ENCODE measurements at regions not wholly inside any gene's neighbourhood (a gene's known extent, or its start where the extent isn't known, plus 50 kb on each side); places are given as distances from the start of the nearest gene placed in this dataset.

DNA sequence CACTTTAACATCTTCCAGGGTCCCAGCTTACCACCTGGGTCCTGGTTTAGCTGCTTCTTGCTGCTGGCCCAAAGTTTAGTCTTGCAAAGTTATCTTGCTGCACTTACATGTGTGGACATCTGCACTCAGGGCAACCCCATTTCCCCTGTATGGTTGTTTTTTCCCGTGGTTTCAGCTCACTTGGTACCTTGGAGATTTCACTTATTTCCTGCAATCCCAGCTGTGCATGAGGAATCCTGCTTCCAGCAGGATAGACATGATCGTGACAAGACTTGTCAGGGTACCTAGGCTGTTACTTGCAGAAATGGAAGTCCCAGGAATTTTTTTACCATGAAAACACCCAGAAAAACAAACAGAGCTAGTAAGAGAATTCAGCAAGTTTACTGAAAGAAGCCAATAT lies 95.9 kb upstream of the LEP start:
- TF ChIP-seq, protein P1, sequence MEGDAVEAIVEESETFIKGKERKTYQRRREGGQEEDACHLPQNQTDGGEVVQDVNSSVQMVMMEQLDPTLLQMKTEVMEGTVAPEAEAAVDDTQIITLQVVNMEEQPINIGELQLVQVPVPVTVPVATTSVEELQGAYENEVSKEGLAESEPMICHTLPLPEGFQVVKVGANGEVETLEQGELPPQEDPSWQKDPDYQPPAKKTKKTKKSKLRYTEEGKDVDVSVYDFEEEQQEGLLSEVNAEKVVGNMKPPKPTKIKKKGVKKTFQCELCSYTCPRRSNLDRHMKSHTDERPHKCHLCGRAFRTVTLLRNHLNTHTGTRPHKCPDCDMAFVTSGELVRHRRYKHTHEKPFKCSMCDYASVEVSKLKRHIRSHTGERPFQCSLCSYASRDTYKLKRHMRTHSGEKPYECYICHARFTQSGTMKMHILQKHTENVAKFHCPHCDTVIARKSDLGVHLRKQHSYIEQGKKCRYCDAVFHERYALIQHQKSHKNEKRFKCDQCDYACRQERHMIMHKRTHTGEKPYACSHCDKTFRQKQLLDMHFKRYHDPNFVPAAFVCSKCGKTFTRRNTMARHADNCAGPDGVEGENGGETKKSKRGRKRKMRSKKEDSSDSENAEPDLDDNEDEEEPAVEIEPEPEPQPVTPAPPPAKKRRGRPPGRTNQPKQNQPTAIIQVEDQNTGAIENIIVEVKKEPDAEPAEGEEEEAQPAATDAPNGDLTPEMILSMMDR (IDR thresholded peaks at IDR 0.05; ENCODE audit: low read depth, low read length) = no peak
- no peak overlapping the region for H3K4me3 ChIP-seq (ENCODE audit: low read depth, low read length)

DNA sequence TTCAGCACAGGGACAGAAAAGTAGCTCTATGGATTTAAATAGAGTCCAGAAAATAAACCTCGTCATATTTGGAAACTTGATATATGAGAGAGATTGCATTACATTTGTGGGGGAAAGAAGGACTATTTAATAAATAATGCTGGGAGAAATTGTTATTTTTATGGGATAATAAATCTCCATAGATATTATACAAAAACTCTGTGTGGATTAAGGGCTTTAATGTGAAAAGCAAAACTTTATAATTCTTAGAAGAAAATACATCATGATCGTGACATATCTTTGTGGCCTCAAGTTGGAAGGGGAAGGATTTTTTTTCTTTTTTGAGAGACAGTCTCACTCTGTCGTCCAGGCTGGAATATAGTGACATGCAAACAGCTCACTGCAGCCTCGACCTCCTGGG lies 95.0 kb upstream of the LEP start:
- TF ChIP-seq, protein P1 (IDR thresholded peaks at IDR 0.05; ENCODE audit: low read depth, low read length) = no peak
- H3K4me3 ChIP-seq (ENCODE audit: low read depth, low read length) = no peak overlapping the region

DNA sequence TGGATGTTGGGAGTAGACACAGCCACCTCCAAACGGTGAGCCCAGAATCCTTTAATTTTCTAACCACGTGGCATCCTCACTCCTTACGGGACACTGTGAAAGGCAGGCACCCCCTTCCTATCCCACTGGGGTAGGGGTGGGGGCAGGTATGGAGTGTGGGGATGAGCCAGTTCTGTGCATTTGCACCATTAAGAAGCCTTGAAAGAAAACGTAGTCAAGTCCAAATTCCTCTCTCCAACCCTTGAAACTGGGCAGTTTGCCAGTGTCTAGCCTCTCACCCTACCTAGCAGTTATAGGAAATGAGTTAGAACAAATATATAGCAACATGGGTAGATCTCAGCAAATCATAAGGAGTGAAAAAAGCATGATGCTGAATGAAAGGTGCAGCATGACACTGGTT lies 92.4 kb upstream of the LEP start:
- H3K4me3 ChIP-seq (ENCODE audit: low read depth, low read length) = no peak overlapping the region
- TF ChIP-seq, protein P1 (IDR thresholded peaks at IDR 0.05; ENCODE audit: low read depth, low read length) = no peak

DNA sequence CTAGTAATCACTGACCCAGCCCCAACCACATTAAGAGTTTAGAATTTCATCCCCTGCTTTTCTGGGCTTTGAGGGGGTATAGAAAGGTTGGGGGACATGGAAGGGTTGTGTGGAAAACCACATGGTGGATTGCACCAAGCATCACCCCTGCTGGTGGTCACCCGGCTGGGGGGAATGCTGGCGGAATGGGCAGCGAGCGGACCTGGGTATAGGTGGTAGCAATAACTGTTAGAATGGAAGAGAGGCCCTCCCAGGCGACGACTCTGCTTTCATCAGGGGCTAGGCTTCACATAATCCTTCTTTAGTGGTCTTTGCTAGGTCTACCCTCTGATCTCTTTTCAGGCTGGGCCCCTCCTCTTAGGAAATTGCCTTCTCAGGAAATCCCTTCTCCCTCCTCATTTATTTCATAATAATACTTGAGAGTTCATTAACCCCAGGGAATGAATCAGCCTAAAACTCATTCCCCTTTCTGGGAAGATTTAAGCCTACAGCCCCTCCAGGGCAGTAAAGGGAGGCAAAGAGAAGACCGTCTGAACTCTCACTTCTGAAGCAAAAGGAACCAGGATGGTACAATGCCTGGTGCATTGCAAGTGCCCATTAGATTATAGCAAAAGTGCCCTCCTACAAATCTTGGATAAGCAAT lies 90.7 kb upstream of the LEP start:
- H3K4me3 ChIP-seq (ENCODE audit: low read depth, low read length) = no peak overlapping the region
- TF ChIP-seq, protein P1 (IDR thresholded peaks at IDR 0.05; ENCODE audit: low read depth, low read length) = no peak

DNA sequence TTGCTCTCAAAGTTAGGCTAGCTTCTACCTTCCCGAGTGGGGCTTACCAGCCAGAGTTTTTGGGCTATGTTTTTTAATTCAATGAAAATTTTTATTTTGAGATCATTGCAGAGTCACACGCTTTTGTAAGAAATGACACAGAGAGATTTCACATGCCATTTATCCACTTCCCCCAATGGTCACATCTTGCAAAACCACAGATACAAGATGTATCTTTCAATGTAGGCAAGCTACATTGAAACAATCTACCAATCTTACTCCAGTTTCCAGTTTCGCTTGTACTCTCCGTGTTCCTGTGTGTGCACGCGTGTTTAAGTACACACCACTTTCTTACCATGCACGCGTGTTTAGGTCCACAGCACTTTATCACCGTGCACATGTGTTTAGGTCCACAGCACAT lies 89.4 kb upstream of the LEP start:
- TF ChIP-seq, protein P1 (IDR thresholded peaks at IDR 0.05; ENCODE audit: low read depth, low read length) = no peak
- no peak overlapping the region for H3K4me3 ChIP-seq (ENCODE audit: low read depth, low read length)

DNA sequence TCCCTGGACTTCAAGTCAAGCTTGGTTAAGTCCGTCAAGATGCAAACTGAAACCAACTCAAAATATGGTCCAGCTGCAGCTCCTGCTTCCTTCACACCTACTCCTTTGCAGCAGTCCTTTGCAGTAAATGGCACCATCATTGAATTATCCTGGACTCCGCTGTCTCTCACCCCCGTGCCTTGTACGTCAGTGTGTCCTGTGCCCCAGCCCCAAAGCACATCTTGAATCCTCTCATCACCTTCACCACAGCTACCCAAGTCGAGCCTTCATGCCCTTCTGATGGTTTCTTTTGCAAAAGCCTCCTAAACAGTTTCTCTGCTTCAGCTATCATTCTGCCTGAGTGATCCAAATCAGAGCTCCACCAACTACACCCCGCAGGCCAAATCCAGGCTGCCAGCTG lies 88.4 kb upstream of the LEP start:
- TF ChIP-seq, protein P1 (IDR thresholded peaks at IDR 0.05; ENCODE audit: low read depth, low read length) = no peak
- no peak overlapping the region for H3K4me3 ChIP-seq (ENCODE audit: low read depth, low read length)

DNA sequence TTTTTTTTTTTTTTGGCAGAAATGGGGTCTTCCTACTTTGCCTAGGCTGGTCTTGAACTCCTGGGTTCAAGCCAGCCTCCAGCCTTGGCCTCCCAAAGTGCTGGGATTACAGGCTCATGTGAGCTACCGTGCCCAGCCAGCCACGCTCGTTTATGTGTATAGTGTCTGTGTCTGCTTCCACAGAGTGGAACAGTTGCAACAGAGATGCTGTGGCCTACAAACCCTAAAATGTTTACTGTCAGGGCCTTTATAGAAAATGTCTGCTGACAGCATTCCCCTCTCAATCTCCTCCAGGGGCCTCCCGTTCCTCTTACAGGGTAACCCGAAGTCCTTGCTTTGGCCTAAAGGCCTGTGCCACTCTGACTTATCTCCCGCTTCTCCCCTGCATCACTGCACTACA lies 87.6 kb upstream of the LEP start:
- no peak overlapping the region for H3K4me3 ChIP-seq (ENCODE audit: low read depth, low read length)
- TF ChIP-seq, protein P1 (IDR thresholded peaks at IDR 0.05; ENCODE audit: low read depth, low read length) = no peak
